Brain microvascular endothelial cell (primary cell): ENCODE measurements at regions not wholly inside any gene's neighbourhood (a gene's known extent, or its start where the extent isn't known, plus 50 kb on each side); places are given as distances from the start of the nearest gene placed in this dataset.

Experiments used
- DNase-seq: peaks from one replicate; pipeline ENCODE4 v3.0.0-alpha.2; 2020
- H3K27ac ChIP-seq: fragments of 250-450 bp; sonication (Bioruptor Pico); 2 replicates; pipeline ENCODE4 v1.5.1; 2020; ENCODE audit warnings: mild to moderate bottlenecking, moderate library complexity
- H3K27me3 ChIP-seq: fragments of 250-450 bp; sonication (Bioruptor Pico); replicated peaks from 2 replicates; pipeline ENCODE4 v1.5.1; 2020; ENCODE audit warnings: mild to moderate bottlenecking
- H3K36me3 ChIP-seq: fragments of 250-450 bp; sonication (Bioruptor Pico); replicated peaks from 2 replicates; pipeline ENCODE4 v1.5.1; 2020; ENCODE audit warnings: mild to moderate bottlenecking
- H3K4me3 ChIP-seq: 2 replicates; pipeline ENCODE4 v1.5.1; 2011; ENCODE audit warnings: low read depth, mild to moderate bottlenecking, control low read depth, low read length, moderate library complexity
- in situ Hi-C: cut with HindIII; loops from 2 replicates; pipeline ENCODE4 v1.10.0; 2017; ENCODE audit warnings: low sequenced_read_pairs, low pct_ligation_motif_present
- TF ChIP-seq, protein P1 (sequence below): IDR thresholded peaks from 2 replicates; pipeline ENCODE4 v1.5.1; 2011; ENCODE audit warnings: low read depth, mild to moderate bottlenecking, moderate library complexity, low read length, control low read depth, inconsistent platforms; ENCODE audit errors: missing control alignments

- TF ChIP-seq, protein P1, sequence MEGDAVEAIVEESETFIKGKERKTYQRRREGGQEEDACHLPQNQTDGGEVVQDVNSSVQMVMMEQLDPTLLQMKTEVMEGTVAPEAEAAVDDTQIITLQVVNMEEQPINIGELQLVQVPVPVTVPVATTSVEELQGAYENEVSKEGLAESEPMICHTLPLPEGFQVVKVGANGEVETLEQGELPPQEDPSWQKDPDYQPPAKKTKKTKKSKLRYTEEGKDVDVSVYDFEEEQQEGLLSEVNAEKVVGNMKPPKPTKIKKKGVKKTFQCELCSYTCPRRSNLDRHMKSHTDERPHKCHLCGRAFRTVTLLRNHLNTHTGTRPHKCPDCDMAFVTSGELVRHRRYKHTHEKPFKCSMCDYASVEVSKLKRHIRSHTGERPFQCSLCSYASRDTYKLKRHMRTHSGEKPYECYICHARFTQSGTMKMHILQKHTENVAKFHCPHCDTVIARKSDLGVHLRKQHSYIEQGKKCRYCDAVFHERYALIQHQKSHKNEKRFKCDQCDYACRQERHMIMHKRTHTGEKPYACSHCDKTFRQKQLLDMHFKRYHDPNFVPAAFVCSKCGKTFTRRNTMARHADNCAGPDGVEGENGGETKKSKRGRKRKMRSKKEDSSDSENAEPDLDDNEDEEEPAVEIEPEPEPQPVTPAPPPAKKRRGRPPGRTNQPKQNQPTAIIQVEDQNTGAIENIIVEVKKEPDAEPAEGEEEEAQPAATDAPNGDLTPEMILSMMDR: no peak
- Histone ChIP-seq H3K27me3 (no peaks in the 10 kb centered on the region), H3K4me3 (no peak overlapping the region), H3K36me3 (no peaks in the 10 kb centered on the region), H3K27ac (no peak overlapping the region)
- in situ Hi-C loops: no loop called here
- DNase-seq: no peak
Observed at GRCh38 chr16:79895917-79896203, 295.3 kb upstream of the MAF start.

- TF ChIP-seq, protein P1: no peak
- Histone ChIP-seq H3K27ac (no peak overlapping the region), H3K36me3 (no peaks in the 10 kb centered on the region), H3K27me3 (no peaks in the 10 kb centered on the region), H3K4me3 (no peak overlapping the region)
- no peak for DNase-seq
- in situ Hi-C loops: no loop called here
Observed at GRCh38 chr16:79895053-79895916, 294.7 kb upstream of the MAF start.

DNA sequence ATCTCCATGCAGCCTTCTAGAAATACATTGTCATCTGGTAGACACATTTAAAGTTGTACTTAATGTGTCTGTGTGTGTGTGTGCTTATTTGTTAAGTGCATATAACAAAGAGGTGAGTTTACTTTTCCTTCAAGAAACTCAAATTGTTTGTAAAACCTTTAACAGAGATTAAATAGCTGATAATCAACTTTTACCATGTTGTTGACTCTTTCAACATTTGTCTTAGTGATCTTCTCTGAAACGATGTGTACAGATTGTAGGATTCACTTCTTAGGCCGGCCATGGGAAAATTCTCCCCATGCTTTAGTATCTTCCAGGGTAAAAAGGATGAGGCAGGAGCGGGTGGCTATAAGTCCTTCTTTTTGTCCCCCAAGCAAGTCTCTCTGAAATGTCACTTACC is 292.9 kb upstream of the MAF start:
- Histone ChIP-seq H3K27me3 (no peaks in the 10 kb centered on the region), H3K27ac (no peak overlapping the region), H3K4me3 (no peak overlapping the region), H3K36me3 (no peaks in the 10 kb centered on the region)
- TF ChIP-seq, protein P1: no peak
- in situ Hi-C loops: no loop called here
- DNase-seq: no peak

DNA sequence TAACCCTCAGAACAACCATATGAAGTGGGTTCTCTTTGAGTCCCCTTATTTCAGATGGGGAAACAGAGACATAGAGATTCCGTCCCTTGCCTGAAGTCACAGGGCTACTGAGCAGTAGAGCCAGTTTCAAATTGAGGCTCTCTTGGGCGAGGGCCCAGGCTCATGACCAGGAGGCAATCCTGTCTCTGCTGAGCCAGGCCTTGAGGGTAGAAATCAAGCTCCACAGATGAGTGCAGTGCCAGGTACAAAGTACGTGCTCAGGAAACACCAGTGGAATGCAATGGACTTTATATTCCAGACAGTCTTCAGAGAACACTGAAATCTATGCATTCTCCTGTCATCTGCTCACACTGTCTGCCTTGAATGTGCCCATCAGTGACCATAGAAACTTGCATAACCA is 291.7 kb upstream of the MAF start:
- Histone ChIP-seq H3K27ac (no peak overlapping the region), H3K27me3 (no peaks in the 10 kb centered on the region), H3K4me3 (no peak overlapping the region), H3K36me3 (no peaks in the 10 kb centered on the region)
- in situ Hi-C loops: no loop called here
- TF ChIP-seq, protein P1: no peak
- DNase-seq: no peak

DNA sequence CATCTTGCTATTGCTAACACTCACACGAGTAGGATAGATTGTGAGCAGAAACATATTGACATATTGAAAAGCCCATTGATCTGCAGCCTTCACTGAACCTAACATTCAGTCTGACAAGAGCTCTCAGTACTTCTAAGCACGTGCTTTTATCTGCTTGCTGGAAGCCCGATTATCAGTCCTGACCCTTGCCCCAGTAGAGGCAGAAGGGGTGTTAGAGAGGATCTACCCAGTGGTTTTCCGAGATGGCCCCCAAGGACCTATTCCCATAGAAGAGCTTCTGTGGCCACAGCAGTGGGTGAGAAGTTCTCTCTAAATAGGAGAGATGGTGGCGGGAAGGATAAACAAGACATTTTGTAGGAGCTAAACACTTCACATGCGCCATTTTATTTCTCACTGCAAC is 290.9 kb upstream of the MAF start:
- H3K27me3 ChIP-seq: no peaks in the 10 kb centered on the region
- H3K4me3 ChIP-seq: no peak overlapping the region
- in situ Hi-C loops: no loop called here
- no peak for DNase-seq
- no peaks in the 10 kb centered on the region for H3K36me3 ChIP-seq
- TF ChIP-seq, protein P1: no peak
- H3K27ac ChIP-seq: no peak overlapping the region
